ENCODE measurements at regions not wholly inside any gene's neighbourhood (a gene's known extent, or its start where the extent isn't known, plus 50 kb on each side); places are given as distances from the start of the nearest gene placed in this dataset.

DNA sequence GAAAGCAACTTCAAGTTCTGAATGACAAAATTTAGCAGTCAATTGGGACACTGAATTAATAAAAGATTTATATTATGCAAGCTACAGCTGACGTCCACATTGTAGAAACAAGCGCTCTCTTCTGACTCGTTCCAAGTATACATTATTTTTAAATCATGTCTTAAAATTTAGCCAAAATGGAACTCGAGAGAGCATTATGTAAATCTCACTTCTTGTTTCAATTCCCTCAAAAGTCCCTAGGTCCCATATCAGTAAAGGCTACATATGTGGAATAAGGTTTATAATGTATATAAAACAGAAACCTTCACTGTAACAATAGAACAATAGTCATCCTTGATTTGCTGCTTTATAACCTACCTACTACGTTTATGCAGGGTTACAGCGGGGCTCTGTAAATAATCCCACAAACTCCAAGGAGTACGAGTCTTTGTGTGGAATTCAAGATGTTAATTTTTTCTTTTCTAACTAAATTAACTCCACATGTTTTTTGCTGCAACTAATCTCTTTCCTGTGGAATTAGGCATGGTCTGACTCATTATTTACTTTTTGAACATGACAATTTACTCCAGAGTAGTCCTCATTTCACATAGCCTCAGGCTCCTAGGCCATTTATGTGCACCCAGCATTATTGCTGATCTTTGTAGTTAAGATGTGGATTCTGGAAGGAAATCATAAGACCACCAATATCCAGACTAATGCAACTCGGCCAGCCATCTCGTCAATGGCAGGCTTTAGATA lies 785.1 kb downstream of the LTN1 start:
- ATAC-seq (no peak), FAIRE-seq (no peak), DNase-seq (ENCODE audit: extremely low read depth in 1 of 4, low spot score in 3 of 4) (no peak)
- CTCF ChIA-PET (ENCODE audit: low intra/inter-chr PET ratio): no interaction called here
- Histone ChIP-seq H2AFZ (ENCODE audit: low read depth, low read length) (no peak overlapping the region), H3K79me2 (ENCODE audit: control insufficient read depth, insufficient read depth, low read length) (no peaks in the 10 kb centered on the region), H3K36me3 (ENCODE audit: control insufficient read depth, insufficient read depth, low read length) (no peaks in the 10 kb centered on the region), H3K27ac (ENCODE audit: extremely low read depth, low read depth, low read length) (no peak overlapping the region), H3K9me3 (replicated peaks; ENCODE audit: control insufficient read depth, insufficient read depth, low read depth, low read length) (no peaks in the 10 kb centered on the region; the same call in 1 of the 2 replicates), H3K4me1 (replicated peaks in 1 of 2; ENCODE audit: control insufficient read depth in 2 of 2, insufficient read depth in 2 of 2, low read length in 2 of 2) (no peaks in the 10 kb centered on the region), H3K4me2 (ENCODE audit: insufficient read depth, low read length) (no peak overlapping the region), H3K4me3 (no peak overlapping the region), H3K9ac (ENCODE audit: insufficient read depth in 1 of 2, low read depth in 2 of 2, low read length in 2 of 2) (no peak overlapping the region), H4K20me1 (replicated peaks; ENCODE audit: control insufficient read depth, insufficient read depth, low read length) (no peaks in the 10 kb centered on the region), H3K27me3 (ENCODE audit: control insufficient read depth in 2 of 2, insufficient read depth in 2 of 2, low read length in 2 of 2) (no peaks in the 10 kb centered on the region), H3K9me1 (ENCODE audit: control insufficient read depth, insufficient read depth, low read length) (no peaks in the 10 kb centered on the region)
- WGBS (ENCODE audit: insufficient coverage, low coverage, missing lambda C conversion rate): 0% methylated on average over 9 of the region's 9 CpGs
- no TSS peak for BruUV-seq (replicated peaks)
- intact Hi-C loops (cut with micrococcal nuclease) (no loop called here), in situ Hi-C loops (cut with MboI) (no loop called here)
- POLR2A ChIA-PET: no interaction called here
- TF ChIP-seq CHD4 (IDR thresholded peaks at IDR 0.05; ENCODE audit: insufficient read depth, insufficient replicate concordance, low read depth, low read length, poor library complexity, severe bottlenecking) (no peak), ZNF778 (CRISPR knock-in tag; IDR thresholded peaks at IDR 0.05) (no peak), MAFF (IDR thresholded peaks at IDR 0.05; ENCODE audit: low read length) (no peak), ZNF780A (CRISPR knock-in tag; IDR thresholded peaks at IDR 0.05) (no peak), YBX1 (IDR thresholded peaks at IDR 0.05) (no peak), BRF2 (IDR thresholded peaks at IDR 0.05; ENCODE audit: borderline replicate concordance, insufficient read depth, insufficient read length) (no peak), HDGF (IDR thresholded peaks at IDR 0.05) (no peak), SLC30A9 (CRISPR knock-in tag; IDR thresholded peaks at IDR 0.05) (no peak), ARID2 (IDR thresholded peaks at IDR 0.05) (no peak), TFAM (CRISPR knock-in tag; conservative IDR thresholded peaks at IDR 0.05) (no peak)
- TF ChIP-seq, protein P1, sequence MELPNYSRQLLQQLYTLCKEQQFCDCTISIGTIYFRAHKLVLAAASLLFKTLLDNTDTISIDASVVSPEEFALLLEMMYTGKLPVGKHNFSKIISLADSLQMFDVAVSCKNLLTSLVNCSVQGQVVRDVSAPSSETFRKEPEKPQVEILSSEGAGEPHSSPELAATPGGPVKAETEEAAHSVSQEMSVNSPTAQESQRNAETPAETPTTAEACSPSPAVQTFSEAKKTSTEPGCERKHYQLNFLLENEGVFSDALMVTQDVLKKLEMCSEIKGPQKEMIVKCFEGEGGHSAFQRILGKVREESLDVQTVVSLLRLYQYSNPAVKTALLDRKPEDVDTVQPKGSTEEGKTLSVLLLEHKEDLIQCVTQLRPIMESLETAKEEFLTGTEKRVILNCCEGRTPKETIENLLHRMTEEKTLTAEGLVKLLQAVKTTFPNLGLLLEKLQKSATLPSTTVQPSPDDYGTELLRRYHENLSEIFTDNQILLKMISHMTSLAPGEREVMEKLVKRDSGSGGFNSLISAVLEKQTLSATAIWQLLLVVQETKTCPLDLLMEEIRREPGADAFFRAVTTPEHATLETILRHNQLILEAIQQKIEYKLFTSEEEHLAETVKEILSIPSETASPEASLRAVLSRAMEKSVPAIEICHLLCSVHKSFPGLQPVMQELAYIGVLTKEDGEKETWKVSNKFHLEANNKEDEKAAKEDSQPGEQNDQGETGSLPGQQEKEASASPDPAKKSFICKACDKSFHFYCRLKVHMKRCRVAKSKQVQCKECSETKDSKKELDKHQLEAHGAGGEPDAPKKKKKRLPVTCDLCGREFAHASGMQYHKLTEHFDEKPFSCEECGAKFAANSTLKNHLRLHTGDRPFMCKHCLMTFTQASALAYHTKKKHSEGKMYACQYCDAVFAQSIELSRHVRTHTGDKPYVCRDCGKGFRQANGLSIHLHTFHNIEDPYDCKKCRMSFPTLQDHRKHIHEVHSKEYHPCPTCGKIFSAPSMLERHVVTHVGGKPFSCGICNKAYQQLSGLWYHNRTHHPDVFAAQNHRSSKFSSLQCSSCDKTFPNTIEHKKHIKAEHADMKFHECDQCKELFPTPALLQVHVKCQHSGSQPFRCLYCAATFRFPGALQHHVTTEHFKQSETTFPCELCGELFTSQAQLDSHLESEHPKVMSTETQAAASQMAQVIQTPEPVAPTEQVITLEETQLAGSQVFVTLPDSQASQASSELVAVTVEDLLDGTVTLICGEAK (IDR thresholded peaks at IDR 0.05): no peak
- TF ChIP-seq, protein P1 (CRISPR knock-in tag; IDR thresholded peaks at IDR 0.05): no peak
